ENCODE measurements at regions not wholly inside any gene's neighbourhood (a gene's known extent, or its start where the extent isn't known, plus 50 kb on each side); places are given as distances from the start of the nearest gene placed in this dataset.
"Not testable (repeated sequence)": the region's sequence is repeated elsewhere in the genome, so short reads cannot be mapped to it uniquely, and the experiment has no call there.

GRCh38 chr2:36223259-36223658 is 132.3 kb upstream of the CRIM1 start:
- no peak for DNase-seq

GRCh38 chr2:36222485-36222884 is 133.1 kb upstream of the CRIM1 start:
- no peak for DNase-seq

GRCh38 chr2:36214691-36215090 is 140.9 kb upstream of the CRIM1 start:
- no peak for DNase-seq

- DNase-seq, result no peak
Measured at GRCh38 chr2:36203366-36203765, 152.2 kb upstream of the CRIM1 start.

- no peak for DNase-seq
Measured at GRCh38 chr2:36197181-36197971, 158.2 kb upstream of the CRIM1 start.

- no peak for DNase-seq
Measured at GRCh38 chr2:36193680-36194079, 161.9 kb upstream of the CRIM1 start.

GRCh38 chr2:36192983-36193382 is 162.6 kb upstream of the CRIM1 start:
- no peak for DNase-seq

GRCh38 chr2:36190097-36190496 is 165.5 kb upstream of the CRIM1 start:
- DNase-seq, result no peak

GRCh38 chr2:36185624-36186023 is 170.0 kb upstream of the CRIM1 start:
- no peak for DNase-seq

- DNase-seq, result no peak
Measured at GRCh38 chr2:36184848-36185247, 170.7 kb upstream of the CRIM1 start.

- not testable (repeated sequence) for DNase-seq
Measured at GRCh38 chr2:36180789-36181482, 174.6 kb upstream of the CRIM1 start.

GRCh38 chr2:36180293-36180692 is 175.3 kb upstream of the CRIM1 start:
- DNase-seq, result not testable (repeated sequence)

- not testable (repeated sequence) for DNase-seq
Measured at GRCh38 chr2:36179668-36180269, 175.8 kb upstream of the CRIM1 start.

- no peak for DNase-seq
Measured at GRCh38 chr2:36178384-36178783, 177.2 kb upstream of the CRIM1 start.

- DNase-seq, result no peak
Measured at GRCh38 chr2:36177282-36177681, 178.3 kb upstream of the CRIM1 start.

GRCh38 chr2:36174920-36175319 is 180.7 kb upstream of the CRIM1 start:
- DNase-seq, result no peak

- DNase-seq, result no peak
Measured at GRCh38 chr2:36173760-36174404, 181.7 kb upstream of the CRIM1 start.

GRCh38 chr2:36172824-36173223 is 182.8 kb upstream of the CRIM1 start:
- DNase-seq, result no peak

- DNase-seq, result no peak
Measured at GRCh38 chr2:36170805-36171204, 184.8 kb upstream of the CRIM1 start.

GRCh38 chr2:36169843-36170242 is 185.7 kb upstream of the CRIM1 start:
- DNase-seq, result no peak

GRCh38 chr2:36168115-36168514 is 187.5 kb upstream of the CRIM1 start:
- DNase-seq, result no peak

- no peak for DNase-seq
Measured at GRCh38 chr2:36165132-36165531, 190.4 kb upstream of the CRIM1 start.

- no peak for DNase-seq
Measured at GRCh38 chr2:36163520-36164254, 191.9 kb upstream of the CRIM1 start.
